Glutamatergic neuron (in vitro differentiated cells): ENCODE measurements at regions not wholly inside any gene's neighbourhood (a gene's known extent, or its start where the extent isn't known, plus 50 kb on each side); places are given as distances from the start of the nearest gene placed in this dataset.

Experiments
- DNase-seq: peaks from one replicate; pipeline ENCODE4 v3.0.0; 2022
- H3K27ac Mint-ChIP-seq: one replicate; pipeline ENCODE4 v1.8.0; 2020; ENCODE audit warnings: mild to moderate bottlenecking, mixed read lengths, inconsistent platforms; ENCODE audit not compliant: unreplicated experiment
- H3K27me3 Mint-ChIP-seq: one replicate; pipeline ENCODE4 v1.8.0; 2020; ENCODE audit warnings: mild to moderate bottlenecking, moderate library complexity, mixed read lengths, inconsistent platforms; ENCODE audit not compliant: unreplicated experiment
- H3K36me3 Mint-ChIP-seq: one replicate; pipeline ENCODE4 v1.8.0; 2020; ENCODE audit warnings: mild to moderate bottlenecking, mixed read lengths, inconsistent platforms; ENCODE audit not compliant: unreplicated experiment
- H3K4me1 Mint-ChIP-seq: one replicate; pipeline ENCODE4 v1.8.0; 2020; ENCODE audit warnings: mild to moderate bottlenecking, low read depth, mixed read lengths, inconsistent platforms; ENCODE audit not compliant: unreplicated experiment
- H3K4me3 Mint-ChIP-seq: one replicate; pipeline ENCODE4 v1.8.0; 2020; ENCODE audit warnings: mild to moderate bottlenecking, mixed read lengths, inconsistent platforms; ENCODE audit not compliant: unreplicated experiment
- H3K9me3 Mint-ChIP-seq: one replicate; pipeline ENCODE4 v1.8.0; 2020; ENCODE audit warnings: mild to moderate bottlenecking, moderate library complexity, mixed read lengths, inconsistent platforms; ENCODE audit not compliant: unreplicated experiment
- CTCF ChIP-seq: fragments of 200-600 bp; sonication (generic); IDR thresholded peaks from one replicate; pipeline ENCODE4 v1.5.0; 2021; ENCODE audit not compliant: partially characterized antibody, unreplicated experiment

DNA sequence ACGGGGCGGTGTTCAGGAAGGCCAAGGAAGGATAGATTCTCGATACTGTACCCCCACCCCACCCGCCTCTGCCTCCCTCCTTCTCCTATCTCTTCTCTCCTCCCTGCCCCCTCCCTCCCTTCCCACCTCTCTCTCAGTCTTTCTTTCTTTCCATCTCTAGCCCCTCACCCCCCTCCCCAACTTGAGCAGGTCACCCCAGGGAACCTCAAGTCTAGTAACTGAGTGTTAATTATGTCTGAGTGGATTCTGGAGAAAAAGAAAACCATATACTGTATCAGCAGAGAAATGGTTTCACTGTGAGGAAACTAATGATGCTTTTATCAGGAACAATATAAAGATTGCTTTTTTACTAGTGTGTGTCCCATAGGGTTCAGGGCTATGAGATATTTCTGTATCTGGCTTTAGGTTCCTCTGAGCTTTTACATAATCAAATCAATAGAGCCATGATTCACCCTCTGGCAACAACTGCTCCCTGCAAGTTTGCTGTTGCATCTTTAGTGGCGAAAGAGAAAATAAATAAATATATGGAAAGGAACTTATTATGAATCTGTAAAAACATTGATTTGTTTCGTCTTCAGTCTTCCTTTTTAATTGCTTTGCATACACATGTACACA is 639.7 kb downstream of the CCDC171 start:
- H3K36me3 Mint-ChIP-seq: peaks cover 13% of the 10 kb centered on the region
- peak overlapping the region; percentile 46 for H3K27ac Mint-ChIP-seq
- peaks cover 29% of the 10 kb centered on the region for H3K4me1 Mint-ChIP-seq
- no peak for DNase-seq
- peak; percentile 35 for TF ChIP-seq CTCF
- peak overlapping the region; percentile 46 for H3K4me3 Mint-ChIP-seq
- H3K9me3 Mint-ChIP-seq: peaks cover 9% of the 10 kb centered on the region
- no peaks in the 10 kb centered on the region for H3K27me3 Mint-ChIP-seq

- H3K4me1 Mint-ChIP-seq: peaks cover 29% of the 10 kb centered on the region
- H3K27ac Mint-ChIP-seq: peak overlapping the region; percentile 46
- H3K36me3 Mint-ChIP-seq: peaks cover 13% of the 10 kb centered on the region
- no peak for TF ChIP-seq CTCF
- peak overlapping the region; percentile 46 for H3K4me3 Mint-ChIP-seq
- peaks cover 9% of the 10 kb centered on the region for H3K9me3 Mint-ChIP-seq
- no peak for DNase-seq
- H3K27me3 Mint-ChIP-seq: no peaks in the 10 kb centered on the region
These were observed 640.2 kb downstream of the CCDC171 start for GRCh38 chr9:16193066-16193465.

DNA sequence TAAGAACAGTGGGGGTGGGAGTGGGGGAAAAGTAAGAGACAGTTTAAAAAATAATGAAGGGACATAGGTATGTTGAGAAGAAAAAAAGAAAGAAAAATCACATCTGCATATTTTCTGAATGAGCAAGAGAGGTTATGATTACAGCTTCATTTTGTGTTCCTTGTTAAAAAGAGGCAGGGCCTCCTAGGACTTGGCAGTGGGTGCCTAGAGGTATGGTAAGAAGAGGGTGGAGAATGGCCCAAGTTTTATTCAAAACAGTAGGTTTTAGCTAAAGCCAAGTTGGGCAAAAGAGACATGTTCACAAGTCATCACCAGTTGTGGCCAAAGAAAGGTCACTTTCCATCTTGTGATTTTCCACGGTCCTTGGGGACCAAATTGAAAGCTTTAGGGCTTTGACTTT is 643.4 kb downstream of the CCDC171 start:
- no peak for TF ChIP-seq CTCF
- Mint-ChIP-seq H3K9me3 (peaks cover 8% of the 10 kb centered on the region), H3K4me3 (no peak overlapping the region), H3K27ac (no peak overlapping the region), H3K27me3 (no peaks in the 10 kb centered on the region), H3K4me1 (peaks cover 23% of the 10 kb centered on the region), H3K36me3 (no peaks in the 10 kb centered on the region)
- DNase-seq: no peak

DNA sequence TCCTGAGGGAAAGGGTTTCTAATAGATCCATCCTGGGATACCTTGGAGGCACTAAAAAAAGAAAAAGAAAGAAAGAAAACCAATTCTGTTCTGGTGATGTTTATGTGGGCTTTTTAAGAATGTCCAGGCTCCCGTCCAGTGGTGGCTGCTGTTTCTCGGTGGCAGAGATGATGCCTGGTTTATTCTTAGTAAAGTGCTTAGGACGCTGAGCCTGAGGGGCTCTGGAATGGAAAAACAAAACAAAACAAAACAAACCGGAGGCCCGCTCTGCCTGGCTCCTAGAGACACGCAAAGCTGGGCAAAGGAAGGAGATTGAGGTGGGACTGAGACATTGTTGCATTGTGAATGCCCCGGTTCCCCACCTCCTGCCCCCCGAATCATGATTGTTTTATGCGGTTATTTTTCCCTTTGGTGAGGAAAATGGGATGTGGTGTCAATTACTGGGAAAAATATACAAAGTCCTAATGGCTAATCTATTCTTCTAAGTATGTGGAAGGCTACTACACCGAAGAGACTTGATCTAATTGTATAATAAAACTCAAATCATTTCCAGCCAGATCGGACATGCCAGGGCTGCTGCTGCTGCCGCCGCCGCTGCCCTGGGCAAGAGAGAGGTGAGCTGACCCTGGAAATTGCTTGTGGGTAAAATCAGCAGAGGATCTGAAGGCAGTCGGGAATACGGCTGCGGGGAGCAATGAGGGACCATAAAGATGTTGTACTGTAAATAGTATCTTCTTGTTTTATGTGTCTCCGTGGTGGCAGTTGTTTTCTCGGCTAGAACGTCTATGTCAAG is 644.9 kb downstream of the CCDC171 start:
- no peak overlapping the region for H3K27ac Mint-ChIP-seq
- DNase-seq: no peak
- no peak overlapping the region for H3K4me3 Mint-ChIP-seq
- no peak for TF ChIP-seq CTCF
- peaks cover 17% of the 10 kb centered on the region for H3K4me1 Mint-ChIP-seq
- no peaks in the 10 kb centered on the region for H3K36me3 Mint-ChIP-seq
- no peaks in the 10 kb centered on the region for H3K27me3 Mint-ChIP-seq
- H3K9me3 Mint-ChIP-seq: peaks cover 3% of the 10 kb centered on the region

DNA sequence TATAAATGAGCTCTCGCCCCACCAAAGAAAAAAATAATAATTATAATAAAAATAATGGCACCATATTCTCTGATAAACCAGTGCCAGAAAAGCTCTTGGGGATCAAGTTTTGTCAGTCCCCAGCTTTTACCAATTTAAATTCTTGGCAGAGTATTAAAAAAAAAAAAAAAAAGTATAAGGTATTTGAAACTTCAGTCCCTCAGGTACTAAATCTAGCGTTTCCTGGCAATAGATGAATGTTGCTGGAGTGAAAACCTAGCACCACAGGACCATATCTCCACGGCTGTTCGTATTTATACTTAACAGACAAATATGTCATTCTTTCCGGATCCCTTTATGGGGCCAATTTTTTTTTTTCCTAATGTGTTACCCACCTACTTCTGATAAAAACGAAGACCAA is 646.2 kb downstream of the CCDC171 start:
- H3K27me3 Mint-ChIP-seq: peaks cover 2% of the 10 kb centered on the region
- peaks cover 16% of the 10 kb centered on the region for H3K4me1 Mint-ChIP-seq
- H3K4me3 Mint-ChIP-seq: no peak overlapping the region
- DNase-seq: no peak
- H3K36me3 Mint-ChIP-seq: no peaks in the 10 kb centered on the region
- peaks cover 4% of the 10 kb centered on the region for H3K9me3 Mint-ChIP-seq
- no peak overlapping the region for H3K27ac Mint-ChIP-seq
- TF ChIP-seq CTCF: no peak
